ENCODE measurements at regions not wholly inside any gene's neighbourhood (a gene's known extent, or its start where the extent isn't known, plus 50 kb on each side); places are given as distances from the start of the nearest gene placed in this dataset.
A peak's percentile ranks its signal among the peaks of the same experiment; 100 is the strongest.
"Not testable (repeated sequence)": the region's sequence is repeated elsewhere in the genome, so short reads cannot be mapped to it uniquely, and the experiment has no call there.

- DNase-seq (ENCODE audit: low spot score) (peak; percentile 76), ATAC-seq (peak; percentile 96)
Measured at GRCh38 chr16:76964464-76965154, 226.4 kb upstream of the MON1B start.

GRCh38 chr16:76970087-76970744 lies 220.8 kb upstream of the MON1B start:
- DNase-seq (ENCODE audit: low spot score): no peak
- ATAC-seq: peak; percentile 62

- ATAC-seq (peak; percentile 89), DNase-seq (ENCODE audit: low spot score) (peak; percentile 46)
Measured at GRCh38 chr16:76970745-76971099, 220.3 kb upstream of the MON1B start.

- no peak for DNase-seq (ENCODE audit: low spot score)
- no peak for ATAC-seq
Measured at GRCh38 chr16:76976101-76976500, 214.9 kb upstream of the MON1B start.

- DNase-seq (ENCODE audit: low spot score) (no peak), ATAC-seq (no peak)
Measured at GRCh38 chr16:76976756-76977155, 214.2 kb upstream of the MON1B start.

- DNase-seq (ENCODE audit: low spot score): no peak
- no peak for ATAC-seq
Measured at GRCh38 chr16:76984196-76984595, 206.8 kb upstream of the MON1B start.

GRCh38 chr16:76985392-76986045 lies 205.5 kb upstream of the MON1B start:
- ATAC-seq (no peak), DNase-seq (ENCODE audit: low spot score) (no peak)

GRCh38 chr16:76988526-76988925 lies 202.5 kb upstream of the MON1B start:
- ATAC-seq (no peak), DNase-seq (ENCODE audit: low spot score) (no peak)

GRCh38 chr16:77002644-77003043 lies 188.3 kb upstream of the MON1B start:
- DNase-seq (ENCODE audit: low spot score) (no peak), ATAC-seq (no peak)

- DNase-seq (ENCODE audit: low spot score) (no peak), ATAC-seq (no peak)
Measured at GRCh38 chr16:77009453-77009852, 181.5 kb upstream of the MON1B start.

GRCh38 chr16:77014441-77014840 lies 176.5 kb upstream of the MON1B start:
- ATAC-seq (no peak), DNase-seq (ENCODE audit: low spot score) (no peak)

- DNase-seq (ENCODE audit: low spot score): no peak
- ATAC-seq: no peak
Measured at GRCh38 chr16:77030600-77030999, 160.4 kb upstream of the MON1B start.

GRCh38 chr16:77033516-77033915 lies 157.5 kb upstream of the MON1B start:
- no peak for DNase-seq (ENCODE audit: low spot score)
- no peak for ATAC-seq

GRCh38 chr16:77035361-77035760 lies 155.6 kb upstream of the MON1B start:
- ATAC-seq (no peak), DNase-seq (ENCODE audit: low spot score) (no peak)

GRCh38 chr16:77037696-77038347 lies 153.2 kb upstream of the MON1B start:
- DNase-seq (ENCODE audit: low spot score) (no peak), ATAC-seq (no peak)

- no peak for DNase-seq (ENCODE audit: low spot score)
- no peak for ATAC-seq
Measured at GRCh38 chr16:77041468-77041867, 149.5 kb upstream of the MON1B start.

GRCh38 chr16:77043076-77043475 lies 147.9 kb upstream of the MON1B start:
- DNase-seq (ENCODE audit: low spot score) (no peak), ATAC-seq (peak; percentile 79)

- no peak for DNase-seq (ENCODE audit: low spot score)
- ATAC-seq: no peak
Measured at GRCh38 chr16:77046206-77046605, 144.8 kb upstream of the MON1B start.

GRCh38 chr16:77048085-77048484 lies 142.9 kb upstream of the MON1B start:
- no peak for ATAC-seq
- no peak for DNase-seq (ENCODE audit: low spot score)

GRCh38 chr16:77049577-77049976 lies 141.4 kb upstream of the MON1B start:
- no peak for ATAC-seq
- DNase-seq (ENCODE audit: low spot score): no peak

GRCh38 chr16:77056597-77056996 lies 134.4 kb upstream of the MON1B start:
- ATAC-seq: not testable (repeated sequence)

More at GRCh38 chr16:77056597-77056996, 134.4 kb upstream of the MON1B start:
- DNase-seq (ENCODE audit: low spot score): not testable (repeated sequence)
